PFSK-1 (cell line): ENCODE measurements at regions not wholly inside any gene's neighbourhood (a gene's known extent, or its start where the extent isn't known, plus 50 kb on each side); places are given as distances from the start of the nearest gene placed in this dataset.

Experiments
- FOXP2 ChIP-seq: optimal IDR thresholded peaks from 2 replicates; pipeline ENCODE3; 2011; ENCODE audit warnings: borderline replicate concordance, control low read depth, inconsistent platforms; ENCODE audit not compliant: insufficient read depth; ENCODE audit errors: extremely low read length, extremely low read depth
- POLR2AphosphoS5 ChIP-seq: IDR thresholded peaks from 2 replicates; pipeline ENCODE4 v1.6.1; 2012; ENCODE audit warnings: low read depth, mild to moderate bottlenecking, control low read depth, low read length, moderate library complexity

GRCh38 chr1:189673217-189673616, 804.4 kb downstream of the BRINP3 start:
- TF ChIP-seq POLR2AphosphoS5 (no peak), FOXP2 (no peak)
